Endothelial cell of umbilical vein (primary cell): ENCODE measurements at regions not wholly inside any gene's neighbourhood (a gene's known extent, or its start where the extent isn't known, plus 50 kb on each side); places are given as distances from the start of the nearest gene placed in this dataset.

Source experiments
- BruUV-seq: library from RNA; stranded (reverse); fragments of 400-500 nt; replicated peaks from 2 replicates; lab custom pipeline; 2021; lab: Mats Ljungman, UMichigan
- CTCF ChIA-PET: fragments of 300-600, 350-600 bp; sonication (Branson Sonifier 250); formaldehyde crosslinking; loops from one replicate; lab custom pipeline; 2021; ENCODE audit warnings: antibody characterized with exemption, inconsistent platforms; lab: Charles Lee
- POLR2A ChIA-PET: fragments of 300-600, 350-600 bp; sonication (Branson Sonifier 250); formaldehyde crosslinking; loops from one replicate; lab custom pipeline; 2021; ENCODE audit warnings: antibody characterized with exemption, inconsistent platforms; lab: Charles Lee
- DNase-seq: peaks from one replicate; pipeline ENCODE4 v3.0.0-alpha.2; 2011; ENCODE audit warnings: low read depth, low spot score
- FAIRE-seq: peaks from 2 replicates; lab custom pipeline; 2011; peaks lifted over from hg19 to GRCh38; lab: Jason Lieb, UNC
- H2AFZ ChIP-seq: 2 replicates; pipeline ENCODE4 v1.6.0; 2012; ENCODE audit warnings: low read depth, low read length, control low read depth, inconsistent platforms
- H3K27ac ChIP-seq: 2 replicates; pipeline ENCODE4 v1.5.1; 2011; ENCODE audit warnings: low read depth, mild to moderate bottlenecking, control low read depth, low read length, moderate library complexity; ENCODE audit not compliant: insufficient read depth
- H3K27me3 ChIP-seq, 2 experiments: 2 replicates each; pipeline versions ENCODE4 v1.6.0 to v1.6.1; 2011; ENCODE audit warnings: low read length in 2 of 2, mixed read lengths in 1 of 2; ENCODE audit not compliant: control insufficient read depth in 2 of 2, insufficient read depth in 2 of 2
- H3K36me3 ChIP-seq, 2 experiments: 2 replicates in 1 of 2; 3 replicates in 1 of 2; pipeline ENCODE4 v1.5.1; 2011; ENCODE audit warnings: low read length in 2 of 2, mild to moderate bottlenecking in 1 of 2, moderate library complexity in 1 of 2; ENCODE audit not compliant: control insufficient read depth in 2 of 2, insufficient read depth in 2 of 2; ENCODE audit errors: extremely low read depth in 1 of 2
- H3K4me1 ChIP-seq: 3 replicates; pipeline ENCODE4 v1.5.1; 2011; ENCODE audit warnings: mild to moderate bottlenecking, low read length; ENCODE audit not compliant: control insufficient read depth, insufficient read depth; ENCODE audit errors: extremely low read depth
- H3K4me2 ChIP-seq: 2 replicates; pipeline ENCODE4 v1.6.1; 2011; ENCODE audit warnings: low read length, control low read depth, mixed read lengths; ENCODE audit not compliant: insufficient read depth
- H3K4me3 ChIP-seq, 3 experiments: fragments of 200-600 bp in 1 of 3; sonication (generic), shearing (Covaris generic) in 1 of 3; replicated peaks in 1 of 3; 2 replicates each; pipeline ENCODE4 v1.5.1; 2011 to 2016; ENCODE audit warnings: control low read depth in 3 of 3, low read length in 3 of 3, mild to moderate bottlenecking in 2 of 3, inconsistent platforms in 1 of 3, low read depth in 1 of 3, moderate library complexity in 1 of 3; ENCODE audit not compliant: insufficient read depth in 1 of 3
- H3K79me2 ChIP-seq: 2 replicates; pipeline ENCODE4 v1.6.0; 2012; ENCODE audit warnings: low read length, inconsistent platforms; ENCODE audit not compliant: control insufficient read depth, insufficient read depth
- H3K9ac ChIP-seq: replicated peaks from 2 replicates; pipeline ENCODE3; 2011; ENCODE audit warnings: low read length, control low read depth; ENCODE audit not compliant: insufficient read depth; ENCODE audit errors: extremely low read depth
- H3K9me1 ChIP-seq: replicated peaks from 3 replicates; pipeline ENCODE4 v1.6.0; 2011; ENCODE audit warnings: mild to moderate bottlenecking, low read length; ENCODE audit not compliant: control insufficient read depth, insufficient read depth; ENCODE audit errors: extremely low read depth
- H3K9me3 ChIP-seq: replicated peaks from 2 replicates; pipeline ENCODE4 v1.5.1; 2012; ENCODE audit warnings: low read length, inconsistent platforms; ENCODE audit not compliant: control insufficient read depth, insufficient read depth
- H4K20me1 ChIP-seq: replicated peaks from 2 replicates; pipeline ENCODE3; 2011; ENCODE audit warnings: mild to moderate bottlenecking, low read length; ENCODE audit not compliant: control insufficient read depth, insufficient read depth; ENCODE audit errors: extremely low read depth
- CTCF ChIP-seq, 2 donors: IDR thresholded peaks; 1 replicate in 1 of 2; 2 replicates in 1 of 2; pipeline ENCODE4 v1.5.1; 2011; ENCODE audit warnings: low read length in 2 of 2, mild to moderate bottlenecking in 2 of 2, moderate library complexity in 2 of 2, control low read depth in 1 of 2, inconsistent platforms in 1 of 2, low read depth in 1 of 2; ENCODE audit not compliant: insufficient read depth in 1 of 2; ENCODE audit errors: extremely low read depth in 1 of 2
- EZH2 ChIP-seq: IDR thresholded peaks from 2 replicates; pipeline ENCODE4 v1.6.1; 2012; ENCODE audit warnings: borderline replicate concordance, low read depth, mild to moderate bottlenecking, moderate library complexity, low read length, inconsistent platforms; ENCODE audit not compliant: severe bottlenecking
- FOS ChIP-seq: IDR thresholded peaks from 2 replicates; pipeline ENCODE4 v1.6.1; 2011; ENCODE audit warnings: mild to moderate bottlenecking, low read length, moderate library complexity, borderline replicate concordance; ENCODE audit not compliant: insufficient read depth
- GATA2 ChIP-seq: IDR thresholded peaks from 2 replicates; pipeline ENCODE4 v1.7.0; 2011; ENCODE audit warnings: low read depth, mild to moderate bottlenecking, moderate library complexity, mixed read lengths, low read length; ENCODE audit not compliant: insufficient read length, insufficient read depth
- JUN ChIP-seq: IDR thresholded peaks from 2 replicates; pipeline ENCODE4 v1.6.1; 2011; ENCODE audit warnings: borderline replicate concordance, low read depth; ENCODE audit not compliant: insufficient read length, insufficient read depth
- MAX ChIP-seq: IDR thresholded peaks from 2 replicates; pipeline ENCODE4 v1.6.1; 2011; ENCODE audit not compliant: insufficient read depth, insufficient read length
- MYC ChIP-seq: IDR thresholded peaks from one replicate; pipeline ENCODE4 v1.6.1; 2011; ENCODE audit warnings: mild to moderate bottlenecking, low read depth, low read length
- POLR2A ChIP-seq: IDR thresholded peaks from 2 replicates; pipeline ENCODE4 v1.6.1; 2012; ENCODE audit warnings: low read depth, mild to moderate bottlenecking, control low read depth, low read length
- POLR2AphosphoS5 ChIP-seq: IDR thresholded peaks from 2 replicates; pipeline ENCODE4 v1.6.1; 2012; ENCODE audit warnings: low read depth, mild to moderate bottlenecking, control low read depth, low read length, moderate library complexity; ENCODE audit not compliant: insufficient read depth
- dilution Hi-C: fragments of 300-500 bp; cut with MboI; formaldehyde crosslinking; loops from one replicate; pipeline ENCODE4 v1.15.0; 2019; ENCODE audit warnings: low sequenced_read_pairs; ENCODE audit not compliant: extremely low pct_ligation_motif_present
- intact Hi-C: fragments of 100-400 bp; cut with micrococcal nuclease; formaldehyde crosslinking; loops from one replicate; pipeline ENCODE4 v1.10.0; 2022

DNA sequence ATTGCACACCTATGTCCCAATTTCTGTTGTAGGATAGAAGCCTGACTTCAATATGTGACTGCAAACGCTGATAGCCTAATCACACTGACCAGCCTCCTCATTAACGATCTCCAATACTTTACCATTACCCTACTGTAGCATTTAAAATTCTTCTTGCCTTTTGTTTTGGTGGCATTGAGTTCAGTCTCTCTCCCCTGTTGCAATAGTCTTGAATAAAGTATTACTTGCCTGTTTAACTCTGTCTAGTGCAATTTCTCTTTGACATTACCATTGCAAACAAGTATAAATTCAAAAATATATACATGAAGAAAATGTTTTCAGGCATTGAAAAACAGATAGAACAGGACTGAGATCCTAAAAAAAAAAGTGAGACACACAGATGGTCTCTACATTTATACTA lies 649.1 kb upstream of the B3GAT1 start:
- H3K9me3 ChIP-seq: no peaks in the 10 kb centered on the region
- CTCF ChIA-PET: no interaction called here
- no TSS peak for BruUV-seq
- intact Hi-C loops: no loop called here
- H3K9ac ChIP-seq: no peak overlapping the region
- H3K9me1 ChIP-seq: no peaks in the 10 kb centered on the region
- no peak overlapping the region for H3K4me2 ChIP-seq
- DNase-seq (no peak), FAIRE-seq (no peak)
- H3K4me1 ChIP-seq: no peaks in the 10 kb centered on the region
- H3K36me3 ChIP-seq: no peaks in the 10 kb centered on the region
- no peaks in the 10 kb centered on the region for H3K27me3 ChIP-seq
- no peaks in the 10 kb centered on the region for H4K20me1 ChIP-seq
- no peaks in the 10 kb centered on the region for H3K79me2 ChIP-seq
- dilution Hi-C loops: no loop called here
- TF ChIP-seq FOS: no peak
- no peak for TF ChIP-seq JUN
- no peak for TF ChIP-seq CTCF (IDR thresholded peaks at IDR 0.05; ENCODE audit: extremely low read depth in 1 of 2, insufficient read depth in 1 of 2, low read depth in 1 of 2, low read length in 2 of 2)
- TF ChIP-seq EZH2: no peak
- TF ChIP-seq GATA2: no peak
- TF ChIP-seq MYC: no peak
- TF ChIP-seq POLR2A: no peak
- TF ChIP-seq POLR2AphosphoS5: no peak
- no peak for TF ChIP-seq MAX
- no peak overlapping the region for H3K4me3 ChIP-seq
- no peak overlapping the region for H2AFZ ChIP-seq
- H3K27ac ChIP-seq: no peak overlapping the region
- POLR2A ChIA-PET: no interaction called here
